ENCODE measurements at regions not wholly inside any gene's neighbourhood (a gene's known extent, or its start where the extent isn't known, plus 50 kb on each side); places are given as distances from the start of the nearest gene placed in this dataset.

GRCh38 chr5:77840930-77841329 lies 64.8 kb upstream of the TBCA start:
- TF ChIP-seq, protein P1, sequence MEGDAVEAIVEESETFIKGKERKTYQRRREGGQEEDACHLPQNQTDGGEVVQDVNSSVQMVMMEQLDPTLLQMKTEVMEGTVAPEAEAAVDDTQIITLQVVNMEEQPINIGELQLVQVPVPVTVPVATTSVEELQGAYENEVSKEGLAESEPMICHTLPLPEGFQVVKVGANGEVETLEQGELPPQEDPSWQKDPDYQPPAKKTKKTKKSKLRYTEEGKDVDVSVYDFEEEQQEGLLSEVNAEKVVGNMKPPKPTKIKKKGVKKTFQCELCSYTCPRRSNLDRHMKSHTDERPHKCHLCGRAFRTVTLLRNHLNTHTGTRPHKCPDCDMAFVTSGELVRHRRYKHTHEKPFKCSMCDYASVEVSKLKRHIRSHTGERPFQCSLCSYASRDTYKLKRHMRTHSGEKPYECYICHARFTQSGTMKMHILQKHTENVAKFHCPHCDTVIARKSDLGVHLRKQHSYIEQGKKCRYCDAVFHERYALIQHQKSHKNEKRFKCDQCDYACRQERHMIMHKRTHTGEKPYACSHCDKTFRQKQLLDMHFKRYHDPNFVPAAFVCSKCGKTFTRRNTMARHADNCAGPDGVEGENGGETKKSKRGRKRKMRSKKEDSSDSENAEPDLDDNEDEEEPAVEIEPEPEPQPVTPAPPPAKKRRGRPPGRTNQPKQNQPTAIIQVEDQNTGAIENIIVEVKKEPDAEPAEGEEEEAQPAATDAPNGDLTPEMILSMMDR (IDR thresholded peaks at IDR 0.05; ENCODE audit: low read depth, low read length, missing control alignments), result no peak
- no peak overlapping the region for H3K27ac ChIP-seq
- no peak overlapping the region for H3K4me3 ChIP-seq (ENCODE audit: low read depth, low read length)
- no peaks in the 10 kb centered on the region for H3K27me3 ChIP-seq (replicated peaks)
- DNase-seq, result no peak
- in situ Hi-C loops (cut with HindIII; ENCODE audit: low pct_ligation_motif_present, low sequenced_read_pairs), result no loop called here
- no peaks in the 10 kb centered on the region for H3K36me3 ChIP-seq (replicated peaks)

DNA sequence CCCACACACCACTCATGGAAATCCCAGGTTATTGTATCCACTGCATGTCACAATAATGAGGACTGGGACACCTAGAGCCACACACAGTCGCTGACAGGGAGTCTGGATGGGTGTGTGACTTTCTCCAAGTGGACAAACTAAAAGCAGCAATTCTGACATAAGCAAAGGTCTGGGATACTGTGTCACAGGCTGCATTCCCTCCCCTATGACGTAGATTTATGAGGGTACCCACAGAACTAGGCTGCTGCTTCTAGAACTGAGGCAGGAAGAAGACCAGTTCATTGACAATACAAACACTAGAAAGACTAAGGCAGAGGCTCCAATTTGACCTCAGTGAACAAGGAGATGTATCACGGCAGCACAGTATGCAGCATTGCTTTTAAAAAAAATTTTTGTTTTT lies 63.6 kb upstream of the TBCA start:
- in situ Hi-C loops (cut with HindIII; ENCODE audit: low pct_ligation_motif_present, low sequenced_read_pairs), result no loop called here
- H3K27ac ChIP-seq, result no peak overlapping the region
- no peaks in the 10 kb centered on the region for H3K27me3 ChIP-seq (replicated peaks)
- no peak overlapping the region for H3K4me3 ChIP-seq (ENCODE audit: low read depth, low read length)
- H3K36me3 ChIP-seq (replicated peaks), result no peaks in the 10 kb centered on the region
- TF ChIP-seq, protein P1 (IDR thresholded peaks at IDR 0.05; ENCODE audit: low read depth, low read length, missing control alignments), result no peak
- no peak for DNase-seq

DNA sequence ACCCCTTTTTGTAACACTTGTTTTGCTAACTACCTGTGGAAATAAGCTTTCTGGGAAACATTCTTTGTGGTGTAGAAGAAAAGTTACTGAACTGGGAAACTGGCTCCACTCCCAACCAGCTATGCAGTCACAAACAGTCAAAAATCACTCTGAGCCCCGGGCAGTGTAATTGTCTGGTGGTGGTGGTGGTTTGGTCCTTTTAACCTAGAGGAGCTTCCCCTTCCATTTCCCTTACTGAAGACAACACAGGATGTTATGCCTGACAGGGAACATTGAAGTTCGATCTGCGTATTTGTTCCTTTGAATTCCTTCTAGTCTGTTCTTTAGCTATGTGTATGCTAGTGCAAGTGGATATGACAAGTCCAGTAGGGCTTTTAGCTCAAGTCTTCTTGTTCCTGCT lies 56.8 kb upstream of the TBCA start:
- H3K27ac ChIP-seq, result no peak overlapping the region

GRCh38 chr5:77832166-77832770 lies 56.1 kb upstream of the TBCA start:
- in situ Hi-C loops (cut with HindIII; ENCODE audit: low pct_ligation_motif_present, low sequenced_read_pairs), result no loop called here
- DNase-seq, result no peak
- TF ChIP-seq, protein P1 (IDR thresholded peaks at IDR 0.05; ENCODE audit: low read depth, low read length, missing control alignments), result no peak
- H3K4me3 ChIP-seq (ENCODE audit: low read depth, low read length), result no peak overlapping the region
- no peaks in the 10 kb centered on the region for H3K36me3 ChIP-seq (replicated peaks)
- no peak overlapping the region for H3K27ac ChIP-seq
- peaks cover 6% of the 10 kb centered on the region for H3K27me3 ChIP-seq (replicated peaks)

More for the DNA sequence above, 56.8 kb upstream of the TBCA start:
- H3K36me3 ChIP-seq (replicated peaks), result no peaks in the 10 kb centered on the region
- in situ Hi-C loops (cut with HindIII; ENCODE audit: low pct_ligation_motif_present, low sequenced_read_pairs), result no loop called here
- DNase-seq, result no peak
- H3K27me3 ChIP-seq (replicated peaks), result peaks cover 6% of the 10 kb centered on the region
- TF ChIP-seq, protein P1 (IDR thresholded peaks at IDR 0.05; ENCODE audit: low read depth, low read length, missing control alignments), result no peak
- no peak overlapping the region for H3K4me3 ChIP-seq (ENCODE audit: low read depth, low read length)

DNA sequence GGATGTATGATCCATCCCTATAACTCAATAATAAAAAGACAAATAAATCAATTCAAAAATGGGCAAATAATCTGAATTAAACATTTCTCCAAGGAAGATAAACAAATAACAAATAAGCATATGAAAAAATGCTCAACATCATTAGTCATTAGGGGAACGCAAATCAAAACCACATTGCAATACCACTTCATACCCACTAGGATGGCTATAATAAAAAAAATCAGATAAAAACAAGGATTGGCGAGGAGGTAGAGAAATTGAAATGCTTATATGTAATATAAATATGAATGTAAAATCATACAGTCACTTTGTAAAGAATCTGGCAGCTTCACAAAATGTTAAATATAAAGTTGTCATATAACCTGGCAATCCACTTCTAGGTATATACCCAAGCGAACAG lies 52.3 kb upstream of the TBCA start:
- Histone ChIP-seq H3K27me3 (replicated peaks) (peaks cover 11% of the 10 kb centered on the region), H3K4me3 (ENCODE audit: low read depth, low read length) (no peak overlapping the region), H3K36me3 (replicated peaks) (no peaks in the 10 kb centered on the region), H3K27ac (no peak overlapping the region)
- TF ChIP-seq, protein P1 (IDR thresholded peaks at IDR 0.05; ENCODE audit: low read depth, low read length, missing control alignments), result peak; percentile 24
- no peak for DNase-seq
- in situ Hi-C loops (cut with HindIII; ENCODE audit: low pct_ligation_motif_present, low sequenced_read_pairs), result no loop called here

Measured in brain microvascular endothelial cell (primary cell).